BE2C (cell line): ENCODE measurements at regions not wholly inside any gene's neighbourhood (a gene's known extent, or its start where the extent isn't known, plus 50 kb on each side); places are given as distances from the start of the nearest gene placed in this dataset.

ENCODE experiments used
- DNase-seq: peaks from one replicate; pipeline ENCODE4 v3.0.0-alpha.2; 2020
- H3K27me3 ChIP-seq: fragments of 250-450 bp; sonication (Bioruptor Pico); 2 replicates; pipeline ENCODE4 v1.5.1; 2020; ENCODE audit warnings: mild to moderate bottlenecking
- H3K36me3 ChIP-seq: fragments of 250-450 bp; sonication (Bioruptor Pico); 2 replicates; pipeline ENCODE4 v1.5.1; 2020; ENCODE audit warnings: mild to moderate bottlenecking
- H3K4me1 ChIP-seq: fragments of 250-450 bp; sonication (Bioruptor Pico); 2 replicates; pipeline ENCODE4 v1.5.1; 2020
- H3K4me3 ChIP-seq: 2 replicates; pipeline ENCODE4 v1.5.1; 2011; ENCODE audit warnings: low read depth, low read length
- H3K9me3 ChIP-seq: fragments of 250-450 bp; sonication (Bioruptor Pico); 2 replicates; pipeline ENCODE4 v1.5.1; 2020
- TF ChIP-seq, protein P1 (sequence below): IDR thresholded peaks from 2 replicates; pipeline ENCODE4 v1.5.1; 2012; ENCODE audit warnings: mild to moderate bottlenecking, low read depth, low read length

DNA sequence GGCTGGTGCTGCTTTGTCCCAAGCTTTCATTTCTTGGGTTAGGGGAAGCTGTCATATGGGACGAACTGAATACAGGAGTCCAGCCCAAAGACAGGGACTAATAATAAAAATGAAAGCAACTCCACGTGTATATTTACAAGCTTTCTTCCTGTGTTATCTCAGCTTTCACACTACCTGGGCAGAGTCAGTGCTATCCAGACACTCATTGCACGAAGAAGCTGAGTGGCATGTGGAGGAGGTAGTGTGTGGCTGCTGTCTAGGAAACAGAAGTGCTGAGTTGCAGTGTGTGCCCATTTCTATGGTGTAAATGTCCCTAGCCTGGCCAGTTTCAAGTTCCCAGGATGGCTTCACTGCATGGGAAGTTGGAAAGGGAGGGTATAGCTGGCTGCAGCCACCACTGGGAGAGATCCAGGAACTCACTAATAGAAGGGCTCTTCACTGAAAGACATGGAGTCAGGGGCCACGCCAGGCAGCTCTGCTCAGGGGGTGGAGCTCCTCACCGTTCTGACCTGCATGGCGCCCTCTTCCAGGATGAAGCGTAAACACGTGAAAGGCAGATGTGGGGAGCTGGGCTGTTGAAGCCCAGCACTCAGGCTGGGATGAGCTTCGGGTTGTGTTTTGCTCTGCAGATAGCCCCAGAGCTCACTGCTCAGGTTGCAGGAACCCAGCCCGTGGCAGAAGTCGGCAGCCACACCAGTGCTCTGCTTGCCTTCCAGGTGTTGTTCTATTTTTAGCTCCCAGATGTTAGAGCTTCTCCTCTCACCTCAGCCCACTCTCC, 116.9 kb downstream of the IRX2 start:
- TF ChIP-seq, protein P1, sequence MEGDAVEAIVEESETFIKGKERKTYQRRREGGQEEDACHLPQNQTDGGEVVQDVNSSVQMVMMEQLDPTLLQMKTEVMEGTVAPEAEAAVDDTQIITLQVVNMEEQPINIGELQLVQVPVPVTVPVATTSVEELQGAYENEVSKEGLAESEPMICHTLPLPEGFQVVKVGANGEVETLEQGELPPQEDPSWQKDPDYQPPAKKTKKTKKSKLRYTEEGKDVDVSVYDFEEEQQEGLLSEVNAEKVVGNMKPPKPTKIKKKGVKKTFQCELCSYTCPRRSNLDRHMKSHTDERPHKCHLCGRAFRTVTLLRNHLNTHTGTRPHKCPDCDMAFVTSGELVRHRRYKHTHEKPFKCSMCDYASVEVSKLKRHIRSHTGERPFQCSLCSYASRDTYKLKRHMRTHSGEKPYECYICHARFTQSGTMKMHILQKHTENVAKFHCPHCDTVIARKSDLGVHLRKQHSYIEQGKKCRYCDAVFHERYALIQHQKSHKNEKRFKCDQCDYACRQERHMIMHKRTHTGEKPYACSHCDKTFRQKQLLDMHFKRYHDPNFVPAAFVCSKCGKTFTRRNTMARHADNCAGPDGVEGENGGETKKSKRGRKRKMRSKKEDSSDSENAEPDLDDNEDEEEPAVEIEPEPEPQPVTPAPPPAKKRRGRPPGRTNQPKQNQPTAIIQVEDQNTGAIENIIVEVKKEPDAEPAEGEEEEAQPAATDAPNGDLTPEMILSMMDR = no peak
- Histone ChIP-seq H3K9me3 (no peaks in the 10 kb centered on the region), H3K36me3 (no peaks in the 10 kb centered on the region), H3K4me3 (no peak overlapping the region), H3K27me3 (no peaks in the 10 kb centered on the region), H3K4me1 (no peaks in the 10 kb centered on the region)
- no peak for DNase-seq

DNA sequence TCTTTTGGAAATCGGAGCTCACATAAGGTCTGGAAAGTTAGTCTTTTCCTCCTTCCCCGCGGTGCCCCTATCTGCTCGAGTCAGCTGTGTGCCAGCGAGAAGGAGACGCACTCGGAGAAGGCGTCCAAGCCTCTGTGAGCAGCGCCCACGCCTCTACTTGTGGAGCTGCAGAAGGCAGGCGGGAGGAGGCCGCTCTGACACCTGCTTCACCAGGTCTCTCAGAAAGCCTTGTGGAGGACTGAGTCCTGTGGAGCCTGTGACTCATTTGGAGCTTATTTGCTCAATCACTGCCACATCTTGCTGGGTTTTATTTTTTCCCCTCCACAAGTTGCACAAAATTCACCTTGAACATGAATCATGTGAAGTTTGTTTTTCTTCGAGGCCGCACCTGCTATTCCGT, 117.5 kb downstream of the IRX2 start:
- Histone ChIP-seq H3K36me3 (no peaks in the 10 kb centered on the region), H3K9me3 (no peaks in the 10 kb centered on the region), H3K27me3 (no peaks in the 10 kb centered on the region), H3K4me1 (no peaks in the 10 kb centered on the region), H3K4me3 (no peak overlapping the region)
- DNase-seq = no peak
- TF ChIP-seq, protein P1 = no peak

DNA sequence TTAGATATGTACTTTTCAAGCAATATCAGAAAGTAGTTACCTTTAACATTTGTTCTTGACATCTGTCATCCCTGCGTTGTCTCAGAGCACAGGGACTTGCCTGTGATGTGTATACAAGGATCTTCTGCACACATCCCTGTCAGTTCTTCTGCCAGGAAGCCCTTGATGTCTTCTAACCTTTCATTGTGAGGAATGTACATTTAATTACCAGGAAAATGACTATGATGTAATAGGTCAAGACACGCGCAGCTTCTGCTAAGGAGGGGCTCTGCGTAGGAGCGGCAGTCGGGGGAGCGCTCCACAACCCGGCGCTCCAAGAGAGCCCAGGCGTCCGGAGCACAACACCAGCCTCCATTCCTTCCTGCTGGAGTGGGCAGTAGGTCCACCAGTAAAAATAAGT, 119.7 kb downstream of the IRX2 start:
- TF ChIP-seq, protein P1 = no peak
- H3K27me3 ChIP-seq = no peaks in the 10 kb centered on the region
- H3K36me3 ChIP-seq = no peaks in the 10 kb centered on the region
- H3K9me3 ChIP-seq = no peaks in the 10 kb centered on the region; the same call in 1 of the 2 replicates
- DNase-seq = no peak
- H3K4me1 ChIP-seq = no peaks in the 10 kb centered on the region
- H3K4me3 ChIP-seq = no peak overlapping the region

DNA sequence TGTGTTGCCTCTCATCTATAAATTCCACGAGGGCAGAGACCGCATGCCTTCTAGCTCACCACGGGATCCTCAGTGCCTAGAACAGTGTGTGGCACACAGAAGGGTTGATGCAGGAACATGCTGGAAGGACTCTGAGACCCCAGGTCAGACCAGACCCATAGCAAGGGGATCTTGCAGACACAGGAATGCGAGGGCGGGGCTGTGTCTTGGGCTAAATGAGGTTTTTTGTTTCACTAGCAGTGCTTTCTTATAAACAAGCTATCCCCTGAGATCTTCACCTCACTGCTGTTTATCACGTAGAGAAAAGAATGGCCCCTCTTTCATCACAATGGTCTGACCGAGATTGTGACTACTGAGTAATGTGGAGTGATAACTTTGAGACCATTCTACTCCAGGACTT, 122.4 kb downstream of the IRX2 start:
- no peak for DNase-seq
- Histone ChIP-seq H3K27me3 (no peaks in the 10 kb centered on the region), H3K36me3 (no peaks in the 10 kb centered on the region), H3K9me3 (no peaks in the 10 kb centered on the region; the same call in 1 of the 2 replicates), H3K4me1 (no peaks in the 10 kb centered on the region), H3K4me3 (no peak overlapping the region)
- TF ChIP-seq, protein P1 = no peak

DNA sequence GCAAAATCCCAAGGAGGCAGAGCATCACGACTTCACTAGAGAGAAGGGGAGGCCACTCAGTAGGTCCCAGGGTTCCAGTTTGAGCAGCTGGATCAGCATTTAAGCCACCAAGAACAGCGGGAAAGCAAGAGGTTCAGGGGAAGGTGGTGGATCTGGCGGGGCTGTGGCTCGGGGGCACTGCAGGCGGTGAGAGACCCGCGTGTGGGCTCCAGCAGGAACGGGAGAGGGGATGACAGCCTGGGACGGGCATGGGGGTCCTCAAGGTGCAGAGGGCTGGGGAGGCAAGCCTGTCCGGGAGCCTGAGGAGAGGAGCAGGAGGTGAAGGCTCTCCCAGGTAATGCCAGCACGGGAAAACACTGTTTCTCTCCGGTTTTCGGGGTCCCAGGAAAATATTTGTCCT, 123.6 kb downstream of the IRX2 start:
- TF ChIP-seq, protein P1 = no peak
- H3K9me3 ChIP-seq = no peaks in the 10 kb centered on the region; the same call in 1 of the 2 replicates
- no peaks in the 10 kb centered on the region for H3K27me3 ChIP-seq
- no peaks in the 10 kb centered on the region for H3K36me3 ChIP-seq
- DNase-seq = no peak
- no peak overlapping the region for H3K4me3 ChIP-seq
- H3K4me1 ChIP-seq = no peaks in the 10 kb centered on the region

DNA sequence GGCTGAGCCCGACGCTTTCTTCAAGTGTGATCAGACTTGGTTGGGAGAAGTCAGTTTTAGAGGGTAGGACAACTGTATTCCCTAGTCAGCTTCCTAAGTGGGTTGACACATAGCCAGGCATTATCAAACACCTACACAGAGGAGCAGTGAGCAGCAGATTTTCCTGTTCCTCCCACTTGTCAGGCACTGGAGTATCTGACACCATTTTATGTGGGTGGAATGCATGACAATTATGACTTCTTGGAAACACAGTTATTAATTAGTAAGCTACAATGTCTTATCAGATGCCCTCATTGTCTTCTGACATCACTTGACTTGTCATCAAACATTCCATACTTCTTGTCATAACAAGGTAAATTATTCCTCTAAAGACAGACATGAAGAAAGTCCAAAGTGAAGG, 124.9 kb downstream of the IRX2 start:
- Histone ChIP-seq H3K36me3 (no peaks in the 10 kb centered on the region), H3K9me3 (no peaks in the 10 kb centered on the region; the same call in none of the 2 replicates), H3K4me1 (no peaks in the 10 kb centered on the region), H3K27me3 (no peaks in the 10 kb centered on the region), H3K4me3 (no peak overlapping the region)
- TF ChIP-seq, protein P1 = no peak
- DNase-seq = no peak
